Caco-2 (cell line): ENCODE measurements at regions not wholly inside any gene's neighbourhood (a gene's known extent, or its start where the extent isn't known, plus 50 kb on each side); places are given as distances from the start of the nearest gene placed in this dataset.

Experiments used
- BruUV-seq: library from RNA; stranded (reverse); fragments of 400-500 nt; replicated peaks from 2 replicates; lab custom pipeline; 2021; lab: Mats Ljungman, UMichigan
- CTCF ChIA-PET: fragments of 300-600 bp; sonication (Branson Sonifier 250); formaldehyde crosslinking; loops from one replicate; lab custom pipeline; 2022; ENCODE audit warnings: antibody characterized with exemption; lab: Charles Lee
- POLR2A ChIA-PET: fragments of 300-600 bp; sonication (Branson Sonifier 250); formaldehyde crosslinking; loops from one replicate; lab custom pipeline; 2022; ENCODE audit warnings: antibody characterized with exemption; lab: Charles Lee
- DNase-seq, 2 experiments: peaks; one replicate each; pipeline versions ENCODE4 v3.0.0 to v3.0.0-alpha.2; 2020 to 2022
- H3K27me3 ChIP-seq: replicated peaks from 2 replicates; pipeline ENCODE4 v1.6.0; 2011; ENCODE audit warnings: low read length; ENCODE audit not compliant: control insufficient read depth, insufficient read depth
- H3K36me3 ChIP-seq: 2 replicates; pipeline ENCODE4 v1.5.1; 2011; ENCODE audit warnings: low read length; ENCODE audit not compliant: control insufficient read depth, insufficient read depth
- H3K4me1 ChIP-seq: fragments of 250-450 bp; sonication (Bioruptor Pico); 2 replicates; pipeline ENCODE4 v1.5.1; 2020; ENCODE audit warnings: mild to moderate bottlenecking
- H3K4me3 ChIP-seq: 2 replicates; pipeline ENCODE4 v1.5.1; 2011; ENCODE audit warnings: low read depth, mild to moderate bottlenecking, control low read depth, low read length
- H3K9me3 ChIP-seq: fragments of 250-450 bp; sonication (Bioruptor Pico); 2 replicates; pipeline ENCODE4 v1.5.1; 2020; ENCODE audit warnings: mild to moderate bottlenecking, moderate library complexity
- H3K27ac Mint-ChIP-seq: one replicate; pipeline ENCODE4 v1.8.0; 2022; ENCODE audit warnings: mixed read lengths; ENCODE audit not compliant: unreplicated experiment
- H3K27me3 Mint-ChIP-seq: one replicate; pipeline ENCODE4 v1.8.0; 2022; ENCODE audit warnings: mixed read lengths; ENCODE audit not compliant: insufficient read depth, unreplicated experiment
- H3K36me3 Mint-ChIP-seq: one replicate; pipeline ENCODE4 v1.8.0; 2022; ENCODE audit warnings: mild to moderate bottlenecking, mixed read lengths; ENCODE audit not compliant: insufficient read depth, unreplicated experiment
- H3K4me1 Mint-ChIP-seq: one replicate; pipeline ENCODE4 v1.8.0; 2022; ENCODE audit warnings: low read depth, mixed read lengths; ENCODE audit not compliant: unreplicated experiment
- H3K4me3 Mint-ChIP-seq: one replicate; pipeline ENCODE4 v1.8.0; 2022; ENCODE audit warnings: mild to moderate bottlenecking, moderate library complexity, mixed read lengths; ENCODE audit not compliant: unreplicated experiment
- H3K9me3 Mint-ChIP-seq: one replicate; pipeline ENCODE4 v1.8.0; 2022; ENCODE audit warnings: mixed read lengths; ENCODE audit not compliant: unreplicated experiment
- CTCF ChIP-seq, 2 experiments: fragments of 200-600 bp in 1 of 2; IDR thresholded peaks; 1 replicate in 1 of 2; 2 replicates in 1 of 2; pipeline versions ENCODE4 v1.5.1 to v1.8.0; 2011 to 2022; ENCODE audit warnings: antibody characterized with exemption in 1 of 2, control low read depth in 1 of 2, inconsistent platforms in 1 of 2, low read depth in 1 of 2, low read length in 1 of 2, mild to moderate bottlenecking in 1 of 2, moderate library complexity in 1 of 2; ENCODE audit not compliant: insufficient read depth in 1 of 2, severe bottlenecking in 1 of 2, unreplicated experiment in 1 of 2
- intact Hi-C: fragments of 100-400 bp; cut with micrococcal nuclease; formaldehyde crosslinking; loops from one replicate; pipeline ENCODE4 v1.10.0; 2022; ENCODE audit not compliant: unreplicated experiment

DNA sequence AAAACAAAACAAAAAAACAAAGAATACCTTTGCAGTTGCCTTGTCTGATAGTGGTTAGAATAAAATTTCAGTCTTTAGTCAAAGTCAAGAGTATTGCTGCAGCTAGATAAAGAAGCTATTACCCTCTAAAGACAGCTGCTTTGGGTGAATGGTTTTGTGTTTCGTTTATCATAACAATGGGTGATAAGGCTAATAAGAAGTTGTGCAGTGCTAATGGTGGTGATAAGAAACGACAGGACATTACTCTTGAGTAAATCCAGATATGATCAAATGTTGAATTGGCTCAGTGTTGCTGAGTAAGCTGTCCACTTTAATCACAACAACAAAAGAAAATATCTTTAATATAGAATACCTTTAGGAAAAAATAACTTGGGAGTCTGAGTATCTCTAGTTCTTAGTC, 1825.3 kb downstream of the SLITRK5 start:
- Mint-ChIP-seq H3K4me1 (no peaks in the 10 kb centered on the region), H3K9me3 (no peaks in the 10 kb centered on the region), H3K36me3 (no peaks in the 10 kb centered on the region), H3K4me3 (no peak overlapping the region), H3K27me3 (no peaks in the 10 kb centered on the region), H3K27ac (no peak overlapping the region)
- Histone ChIP-seq H3K9me3 (no peaks in the 10 kb centered on the region), H3K4me1 (no peaks in the 10 kb centered on the region), H3K4me3 (no peak overlapping the region), H3K27me3 (no peaks in the 10 kb centered on the region), H3K36me3 (no peaks in the 10 kb centered on the region)
- no peak for TF ChIP-seq CTCF (IDR thresholded peaks at IDR 0.05; ENCODE audit: insufficient read depth in 1 of 2, low read depth in 1 of 2, low read length in 1 of 2, severe bottlenecking in 1 of 2, unreplicated experiment in 1 of 2)
- BruUV-seq, result no TSS peak
- ChIA-PET CTCF (no interaction called here), POLR2A (no interaction called here)
- intact Hi-C loops, result no loop called here
- no peak for DNase-seq

DNA sequence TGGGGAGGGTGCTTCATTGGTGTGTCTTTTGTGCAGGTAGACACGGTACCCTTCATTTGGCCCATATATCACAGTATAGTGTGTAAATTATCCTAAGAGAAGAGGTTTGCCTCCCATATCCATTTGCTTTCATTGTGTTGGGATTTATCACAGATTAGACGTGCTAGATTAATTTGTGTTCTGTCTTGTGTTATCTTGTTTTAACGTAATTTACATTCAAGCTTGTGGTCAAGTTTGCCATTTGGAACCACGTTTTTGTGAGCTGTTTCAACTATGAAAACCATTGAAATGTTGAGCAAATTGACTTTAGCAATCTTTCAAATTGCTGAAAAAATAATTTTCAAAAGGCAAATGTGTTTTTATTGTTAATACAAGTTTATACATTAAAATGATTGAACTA, 1826.5 kb downstream of the SLITRK5 start:
- no peak for DNase-seq
- H3K27ac Mint-ChIP-seq, result no peak overlapping the region
- ChIA-PET POLR2A (no interaction called here), CTCF (no interaction called here)
- H3K4me3 Mint-ChIP-seq, result no peak overlapping the region
- no peaks in the 10 kb centered on the region for H3K9me3 Mint-ChIP-seq
- Histone ChIP-seq H3K4me1 (no peaks in the 10 kb centered on the region), H3K27me3 (no peaks in the 10 kb centered on the region), H3K4me3 (no peak overlapping the region), H3K9me3 (no peaks in the 10 kb centered on the region), H3K36me3 (no peaks in the 10 kb centered on the region)
- no peaks in the 10 kb centered on the region for H3K27me3 Mint-ChIP-seq
- no peaks in the 10 kb centered on the region for H3K4me1 Mint-ChIP-seq
- no peak for TF ChIP-seq CTCF (IDR thresholded peaks at IDR 0.05; ENCODE audit: insufficient read depth in 1 of 2, low read depth in 1 of 2, low read length in 1 of 2, severe bottlenecking in 1 of 2, unreplicated experiment in 1 of 2)
- intact Hi-C loops, result no loop called here
- no peaks in the 10 kb centered on the region for H3K36me3 Mint-ChIP-seq
- BruUV-seq, result no TSS peak

GRCh38 chr13:89502286-89502685, 1831.1 kb downstream of the SLITRK5 start:
- no TSS peak for BruUV-seq

More at GRCh38 chr13:89502286-89502685, 1831.1 kb downstream of the SLITRK5 start:
- Histone ChIP-seq H3K27me3 (no peaks in the 10 kb centered on the region), H3K36me3 (no peaks in the 10 kb centered on the region), H3K4me1 (no peaks in the 10 kb centered on the region), H3K9me3 (no peaks in the 10 kb centered on the region), H3K4me3 (no peak overlapping the region)
- no peak for TF ChIP-seq CTCF (IDR thresholded peaks at IDR 0.05; ENCODE audit: insufficient read depth in 1 of 2, low read depth in 1 of 2, low read length in 1 of 2, severe bottlenecking in 1 of 2, unreplicated experiment in 1 of 2)
- H3K9me3 Mint-ChIP-seq, result no peaks in the 10 kb centered on the region
- ChIA-PET POLR2A (no interaction called here), CTCF (no interaction called here)
- no peaks in the 10 kb centered on the region for H3K4me1 Mint-ChIP-seq
- H3K4me3 Mint-ChIP-seq, result no peak overlapping the region
- no peaks in the 10 kb centered on the region for H3K36me3 Mint-ChIP-seq
- no peaks in the 10 kb centered on the region for H3K27me3 Mint-ChIP-seq
- DNase-seq, result no peak
- H3K27ac Mint-ChIP-seq, result no peak overlapping the region
- intact Hi-C loops, result no loop called here
